ENCODE measurements at regions not wholly inside any gene's neighbourhood (a gene's known extent, or its start where the extent isn't known, plus 50 kb on each side); places are given as distances from the start of the nearest gene placed in this dataset.

GRCh38 chr2:128504246-128505149, 185.8 kb upstream of the HS6ST1 start:
- POLR2A ChIA-PET, result no interaction called here
- Histone ChIP-seq H3K79me2 (ENCODE audit: control insufficient read depth, insufficient read depth, low read length) (no peaks in the 10 kb centered on the region), H3K9me1 (replicated peaks; ENCODE audit: control insufficient read depth, extremely low read depth, insufficient read depth, low read length) (no peaks in the 10 kb centered on the region), H3K4me1 (ENCODE audit: control insufficient read depth, extremely low read depth, insufficient read depth, low read length) (no peaks in the 10 kb centered on the region), H3K27me3 (ENCODE audit: control insufficient read depth in 2 of 2, insufficient read depth in 2 of 2, low read length in 2 of 2) (no peaks in the 10 kb centered on the region), H3K4me2 (ENCODE audit: insufficient read depth, low read length) (no peak overlapping the region), H3K27ac (ENCODE audit: insufficient read depth, low read depth, low read length) (no peak overlapping the region), H3K4me3 (replicated peaks in 1 of 3; ENCODE audit: insufficient read depth in 1 of 3, low read depth in 1 of 3, low read length in 3 of 3) (no peak overlapping the region), H3K36me3 (ENCODE audit: control insufficient read depth in 2 of 2, extremely low read depth in 1 of 2, insufficient read depth in 2 of 2, low read length in 2 of 2) (no peaks in the 10 kb centered on the region), H3K9ac (replicated peaks; ENCODE audit: extremely low read depth, insufficient read depth, low read length) (no peak overlapping the region), H3K9me3 (replicated peaks; ENCODE audit: control insufficient read depth, insufficient read depth, low read length) (no peaks in the 10 kb centered on the region), H2AFZ (ENCODE audit: low read depth, low read length) (no peak overlapping the region), H4K20me1 (replicated peaks; ENCODE audit: control insufficient read depth, extremely low read depth, insufficient read depth, low read length) (no peaks in the 10 kb centered on the region)
- dilution Hi-C loops (cut with MboI; ENCODE audit: extremely low pct_ligation_motif_present, low sequenced_read_pairs) (no loop called here), intact Hi-C loops (cut with micrococcal nuclease) (no loop called here)
- DNase-seq (ENCODE audit: low read depth, low spot score) (no peak), FAIRE-seq (no peak)
- CTCF ChIA-PET, result no interaction called here
- BruUV-seq (replicated peaks), result no TSS peak
- TF ChIP-seq CTCF (IDR thresholded peaks at IDR 0.05; ENCODE audit: extremely low read depth in 1 of 2, insufficient read depth in 1 of 2, low read depth in 1 of 2, low read length in 2 of 2) (no peak), EZH2 (IDR thresholded peaks at IDR 0.05; ENCODE audit: borderline replicate concordance, low read depth, low read length, severe bottlenecking) (no peak), MYC (IDR thresholded peaks at IDR 0.05; ENCODE audit: low read depth, low read length) (no peak), GATA2 (IDR thresholded peaks at IDR 0.05; ENCODE audit: insufficient read depth, insufficient read length, low read depth, low read length) (no peak), MAX (IDR thresholded peaks at IDR 0.05; ENCODE audit: insufficient read depth, insufficient read length) (no peak), POLR2AphosphoS5 (IDR thresholded peaks at IDR 0.05; ENCODE audit: insufficient read depth, low read depth, low read length) (no peak), FOS (IDR thresholded peaks at IDR 0.05; ENCODE audit: borderline replicate concordance, insufficient read depth, low read length) (no peak), JUN (IDR thresholded peaks at IDR 0.05; ENCODE audit: borderline replicate concordance, insufficient read depth, insufficient read length, low read depth) (no peak), POLR2A (IDR thresholded peaks at IDR 0.05; ENCODE audit: low read depth, low read length) (no peak)
